AG09319 (cell line): ENCODE measurements at regions not wholly inside any gene's neighbourhood (a gene's known extent, or its start where the extent isn't known, plus 50 kb on each side); places are given as distances from the start of the nearest gene placed in this dataset.

ENCODE experiments used
- DNase-seq: peaks from one replicate; pipeline ENCODE4 v3.0.0-alpha.2; 2010; ENCODE audit warnings: low read depth; ENCODE audit errors: extremely low read depth
- CTCF ChIP-seq: IDR thresholded peaks from 2 replicates; pipeline ENCODE4 v1.5.1; 2011; ENCODE audit warnings: low read depth, mild to moderate bottlenecking, inconsistent platforms, low read length, moderate library complexity

- no peak for DNase-seq
- no peak for TF ChIP-seq CTCF
These were observed 179.9 kb upstream of the TSHZ3 start for GRCh38 chr19:31529121-31529520.

- TF ChIP-seq CTCF = no peak
- no peak for DNase-seq
These were observed 181.5 kb upstream of the TSHZ3 start for GRCh38 chr19:31530781-31531180.

GRCh38 chr19:31531326-31531725 is 182.1 kb upstream of the TSHZ3 start:
- TF ChIP-seq CTCF = no peak
- no peak for DNase-seq

GRCh38 chr19:31532034-31532433 is 182.8 kb upstream of the TSHZ3 start:
- no peak for TF ChIP-seq CTCF

GRCh38 chr19:31533114-31533513 is 183.9 kb upstream of the TSHZ3 start:
- TF ChIP-seq CTCF = no peak
- no peak for DNase-seq

More at GRCh38 chr19:31532034-31532433, 182.8 kb upstream of the TSHZ3 start:
- DNase-seq = no peak

GRCh38 chr19:31534231-31534630 is 185.0 kb upstream of the TSHZ3 start:
- DNase-seq = no peak

More at GRCh38 chr19:31534231-31534630, 185.0 kb upstream of the TSHZ3 start:
- no peak for TF ChIP-seq CTCF
